Uterus (tissue), 3 donors: ENCODE measurements at regions not wholly inside any gene's neighbourhood (a gene's known extent, or its start where the extent isn't known, plus 50 kb on each side); places are given as distances from the start of the nearest gene placed in this dataset.

Source experiments
- DNase-seq, 2 donors: peaks; one replicate each; pipeline ENCODE4 v3.0.0-alpha.2; 2019 to 2020
- H3K27ac ChIP-seq, 2 donors: fragments of 200-600 bp; sonication (generic); 1 replicate in 1 of 2; 2 replicates in 1 of 2; pipeline ENCODE4 v1.5.1; 2016 to 2018
- H3K27me3 ChIP-seq, 2 donors: fragments of 200-600 bp; sonication (generic); one replicate each; pipeline ENCODE4 v1.5.1; 2018 to 2019; ENCODE audit warnings: control low read depth in 1 of 2
- H3K36me3 ChIP-seq, 2 donors: fragments of 200-600 bp; sonication (generic); one replicate each; pipeline ENCODE4 v1.5.1; 2019; ENCODE audit warnings: control low read depth in 1 of 2
- H3K4me1 ChIP-seq, 2 donors: fragments of 200-600 bp; sonication (generic); one replicate each; pipeline ENCODE4 v1.5.1; 2018 to 2019; ENCODE audit warnings: control low read depth in 1 of 2
- H3K4me3 ChIP-seq, 2 donors: fragments of 200-600 bp; sonication (generic); 1 replicate in 1 of 2; 2 replicates in 1 of 2; pipeline ENCODE4 v1.5.1; 2018 to 2019; ENCODE audit warnings: mild to moderate bottlenecking in 1 of 2
- H3K9me3 ChIP-seq, 2 donors: fragments of 200-600 bp; sonication (generic); one replicate each; pipeline ENCODE4 v1.5.1; 2019; ENCODE audit warnings: control low read depth in 1 of 2
- POLR2A ChIP-seq, 2 donors: fragments of 450-650 bp; IDR thresholded peaks; one replicate each; pipeline ENCODE4 v1.6.1; 2016; ENCODE audit warnings: antibody characterized with exemption in 2 of 2, mild to moderate bottlenecking in 1 of 2, moderate library complexity in 1 of 2
- intact Hi-C: fragments of 100-400 bp; cut with DNase I; formaldehyde crosslinking; loops from one replicate; pipeline ENCODE4 v1.15.1; 2023; ENCODE audit warnings: low total_unique reads
- TF ChIP-seq, protein P1 (sequence below), 4 experiments: fragments of 200-600 bp in 2 of 4; fragments of 450-650 bp in 2 of 4; sonication (generic) in 2 of 4; IDR thresholded peaks; one replicate each; pipeline ENCODE4 v1.5.1; 2016 to 2019; ENCODE audit warnings: antibody characterized with exemption in 4 of 4, mild to moderate bottlenecking in 2 of 4, moderate library complexity in 1 of 4
- donor health status: DM: yes; HTN: yes; CAD: no.

DNA sequence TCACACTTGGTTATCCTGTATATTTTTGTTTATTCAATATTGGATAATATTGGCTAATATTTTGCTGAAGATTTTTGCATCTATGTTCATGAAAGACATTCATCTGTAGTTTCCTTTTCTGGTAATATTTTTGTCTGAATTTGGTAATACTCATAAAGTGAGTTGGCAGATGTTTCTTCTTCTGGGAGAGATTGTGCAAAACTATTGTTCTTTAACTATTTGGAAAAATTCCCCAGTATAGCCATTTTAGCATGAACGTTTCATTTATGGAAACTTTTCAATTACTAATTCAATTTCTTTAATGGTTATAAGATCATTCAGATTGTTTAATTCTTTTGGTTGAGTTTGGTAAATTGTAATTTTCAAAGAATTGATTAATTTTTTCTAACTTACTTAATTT, 560.8 kb upstream of the FZD8 start:
- Histone ChIP-seq H3K27ac (no peak overlapping the region), H3K9me3 (no peaks in the 10 kb centered on the region), H3K36me3 (no peaks in the 10 kb centered on the region), H3K27me3 (no peaks in the 10 kb centered on the region), H3K4me1 (no peaks in the 10 kb centered on the region), H3K4me3 (no peak overlapping the region)
- TF ChIP-seq, protein P1, sequence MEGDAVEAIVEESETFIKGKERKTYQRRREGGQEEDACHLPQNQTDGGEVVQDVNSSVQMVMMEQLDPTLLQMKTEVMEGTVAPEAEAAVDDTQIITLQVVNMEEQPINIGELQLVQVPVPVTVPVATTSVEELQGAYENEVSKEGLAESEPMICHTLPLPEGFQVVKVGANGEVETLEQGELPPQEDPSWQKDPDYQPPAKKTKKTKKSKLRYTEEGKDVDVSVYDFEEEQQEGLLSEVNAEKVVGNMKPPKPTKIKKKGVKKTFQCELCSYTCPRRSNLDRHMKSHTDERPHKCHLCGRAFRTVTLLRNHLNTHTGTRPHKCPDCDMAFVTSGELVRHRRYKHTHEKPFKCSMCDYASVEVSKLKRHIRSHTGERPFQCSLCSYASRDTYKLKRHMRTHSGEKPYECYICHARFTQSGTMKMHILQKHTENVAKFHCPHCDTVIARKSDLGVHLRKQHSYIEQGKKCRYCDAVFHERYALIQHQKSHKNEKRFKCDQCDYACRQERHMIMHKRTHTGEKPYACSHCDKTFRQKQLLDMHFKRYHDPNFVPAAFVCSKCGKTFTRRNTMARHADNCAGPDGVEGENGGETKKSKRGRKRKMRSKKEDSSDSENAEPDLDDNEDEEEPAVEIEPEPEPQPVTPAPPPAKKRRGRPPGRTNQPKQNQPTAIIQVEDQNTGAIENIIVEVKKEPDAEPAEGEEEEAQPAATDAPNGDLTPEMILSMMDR (IDR thresholded peaks at IDR 0.05) = no peak
- no peak for TF ChIP-seq POLR2A (IDR thresholded peaks at IDR 0.05)
- no peak for DNase-seq
- intact Hi-C loops = no loop called here

DNA sequence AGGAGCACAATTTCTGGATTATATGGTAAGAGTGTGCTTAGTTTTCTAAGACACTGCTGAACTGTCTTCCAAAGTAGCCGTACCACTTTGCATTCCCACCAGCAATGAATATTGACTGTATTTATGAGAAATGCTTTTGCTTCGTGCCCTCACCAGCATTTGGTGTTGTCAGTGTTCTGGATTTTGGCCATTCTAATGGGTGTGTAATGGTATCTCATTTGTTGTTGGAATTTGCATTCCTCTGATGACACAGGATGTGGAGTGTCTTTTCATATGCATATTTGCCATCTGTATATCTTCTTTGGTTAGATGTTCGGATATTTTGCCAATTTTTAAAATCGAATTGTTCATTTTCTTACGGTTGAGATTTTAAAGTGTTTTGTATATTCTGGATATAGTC, 558.5 kb upstream of the FZD8 start:
- no peaks in the 10 kb centered on the region for H3K36me3 ChIP-seq
- no peak for DNase-seq
- H3K27ac ChIP-seq = no peak overlapping the region
- no peak for TF ChIP-seq POLR2A (IDR thresholded peaks at IDR 0.05)
- TF ChIP-seq, protein P1 (IDR thresholded peaks at IDR 0.05) = no peak
- no peaks in the 10 kb centered on the region for H3K9me3 ChIP-seq
- no peak overlapping the region for H3K4me3 ChIP-seq
- H3K27me3 ChIP-seq = no peaks in the 10 kb centered on the region
- H3K4me1 ChIP-seq = no peaks in the 10 kb centered on the region
- intact Hi-C loops = no loop called here

DNA sequence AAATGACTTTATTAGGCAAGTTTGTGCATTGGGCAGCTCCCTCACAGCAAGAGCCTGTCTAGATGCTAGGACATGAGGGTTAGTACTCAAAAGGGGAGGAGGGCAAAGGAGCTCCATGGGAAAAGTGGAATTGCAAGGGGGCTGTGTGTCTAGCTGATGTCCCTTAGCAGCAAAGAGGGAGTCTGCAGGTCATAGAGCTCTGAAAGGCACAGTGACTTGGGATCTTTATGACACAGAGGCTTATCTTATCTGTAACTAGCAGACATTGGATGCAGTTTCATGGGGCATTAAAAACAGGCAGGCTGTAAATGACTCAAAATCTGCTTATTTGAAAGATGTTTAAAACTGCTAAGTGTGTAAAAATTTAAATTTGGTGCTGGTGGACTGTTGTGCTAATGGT, 556.2 kb upstream of the FZD8 start:
- intact Hi-C loops = no loop called here
- TF ChIP-seq, protein P1 (IDR thresholded peaks at IDR 0.05) = no peak
- no peak for TF ChIP-seq POLR2A (IDR thresholded peaks at IDR 0.05)
- H3K27ac ChIP-seq = no peak overlapping the region

DNA sequence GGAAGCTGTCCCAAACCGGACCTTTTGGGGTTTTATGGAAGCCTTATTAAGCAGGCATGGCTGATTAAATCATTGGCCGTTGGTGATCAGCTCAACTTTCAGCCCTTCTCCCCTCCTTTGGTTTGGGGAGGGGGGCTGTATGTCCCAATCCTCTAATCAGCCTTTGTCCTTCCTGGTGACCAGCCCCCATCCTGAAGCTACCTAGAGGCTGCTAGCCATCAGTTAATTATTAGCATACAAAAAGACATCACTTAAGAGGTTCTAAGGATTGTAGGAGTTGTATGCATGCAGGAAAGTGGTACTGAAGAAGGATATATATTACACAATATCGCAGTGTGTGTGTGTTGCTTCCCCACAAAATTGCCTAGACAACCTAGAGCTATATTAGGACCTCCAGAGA, 553.3 kb upstream of the FZD8 start:
- intact Hi-C loops = no loop called here
- Histone ChIP-seq H3K9me3 (peaks cover 0 to 9% of the 10 kb centered on the region in 2 donors), H3K4me1 (no peaks in the 10 kb centered on the region), H3K27ac (no peak overlapping the region), H3K36me3 (no peaks in the 10 kb centered on the region), H3K27me3 (no peaks in the 10 kb centered on the region), H3K4me3 (no peak overlapping the region)
- DNase-seq = no peak
- TF ChIP-seq, protein P1 (IDR thresholded peaks at IDR 0.05) = no peak
- no peak for TF ChIP-seq POLR2A (IDR thresholded peaks at IDR 0.05)

More for the DNA sequence above, 556.2 kb upstream of the FZD8 start:
- H3K27me3 ChIP-seq = no peaks in the 10 kb centered on the region
- H3K4me1 ChIP-seq = no peaks in the 10 kb centered on the region
- no peak overlapping the region for H3K4me3 ChIP-seq
- no peak for DNase-seq
- H3K9me3 ChIP-seq = no peaks in the 10 kb centered on the region
- no peaks in the 10 kb centered on the region for H3K36me3 ChIP-seq

DNA sequence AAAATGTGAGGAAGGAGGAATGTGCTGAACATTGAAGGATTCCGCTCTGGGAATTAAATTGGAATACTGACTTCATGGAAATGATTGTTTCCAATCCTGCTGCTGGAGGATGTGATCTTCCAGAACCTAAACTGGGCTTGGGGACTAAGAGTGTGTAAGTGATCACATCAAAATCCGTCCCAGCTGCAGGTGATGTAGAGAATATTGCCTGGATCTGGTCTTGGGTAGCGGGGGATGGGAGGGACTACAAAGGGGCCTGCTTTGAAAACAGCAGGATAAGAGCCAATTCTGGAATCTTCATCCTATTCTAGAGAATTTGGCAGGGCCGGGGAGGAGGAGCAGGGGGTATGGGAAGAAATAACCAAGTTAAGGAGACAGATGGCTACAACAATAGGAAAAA, 552.2 kb upstream of the FZD8 start:
- Histone ChIP-seq H3K4me3 (no peak overlapping the region), H3K27ac (no peak overlapping the region), H3K9me3 (peaks cover 0 to 9% of the 10 kb centered on the region in 2 donors), H3K27me3 (no peaks in the 10 kb centered on the region), H3K36me3 (no peaks in the 10 kb centered on the region), H3K4me1 (no peaks in the 10 kb centered on the region)
- no peak for TF ChIP-seq POLR2A (IDR thresholded peaks at IDR 0.05)
- TF ChIP-seq, protein P1 (IDR thresholded peaks at IDR 0.05) = no peak
- intact Hi-C loops = no loop called here
- DNase-seq = no peak
